GM23338 (cell line): ENCODE measurements at regions not wholly inside any gene's neighbourhood (a gene's known extent, or its start where the extent isn't known, plus 50 kb on each side); places are given as distances from the start of the nearest gene placed in this dataset.

ENCODE experiments used
- ATAC-seq: fragments of 200-7000 bp; cut with Tn5 transposase; 3 replicates; pipeline ENCODE4 v1.9.1; 2020
- DNase-seq: peaks from one replicate; pipeline ENCODE4 v3.0.0-alpha.2; 2015; ENCODE audit warnings: low spot score
- H2AFZ ChIP-seq: fragments of 200-600 bp; sonication (generic); 2 replicates; pipeline ENCODE4 v1.8.0; 2016; ENCODE audit warnings: antibody characterized with exemption, mild to moderate bottlenecking, moderate library complexity
- H3F3A ChIP-seq: fragments of 200-600 bp; sonication (generic); replicated peaks from 2 replicates; pipeline ENCODE4 v1.8.0; 2017; ENCODE audit warnings: antibody characterized with exemption, mixed run types, low read depth
- H3K27ac ChIP-seq: fragments of 200-600 bp; sonication (generic); 2 replicates; pipeline ENCODE4 v1.6.1; 2016; ENCODE audit warnings: low read depth
- H3K27me3 ChIP-seq: fragments of 200-600 bp; sonication (generic); 2 replicates; pipeline ENCODE4 v1.8.0; 2016; ENCODE audit warnings: mild to moderate bottlenecking, mixed run types, moderate library complexity; ENCODE audit not compliant: insufficient read depth
- H3K36me3 ChIP-seq: fragments of 200-600 bp; sonication (generic); 2 replicates; pipeline ENCODE4 v1.8.0; 2016; ENCODE audit warnings: mild to moderate bottlenecking; ENCODE audit not compliant: insufficient read depth
- H3K4me1 ChIP-seq: fragments of 200-600 bp; sonication (generic); 2 replicates; pipeline ENCODE4 v1.8.0; 2016; ENCODE audit warnings: mild to moderate bottlenecking, moderate library complexity; ENCODE audit not compliant: insufficient read depth
- H3K4me2 ChIP-seq: fragments of 200-600 bp; sonication (generic); 2 replicates; pipeline ENCODE4 v1.7.1; 2017; ENCODE audit warnings: mixed run types
- H3K4me3 ChIP-seq: fragments of 200-600 bp; sonication (generic); 2 replicates; pipeline ENCODE4 v1.6.1; 2016; ENCODE audit warnings: mixed run types
- H3K79me2 ChIP-seq: fragments of 200-600 bp; sonication (generic); replicated peaks from 2 replicates; pipeline ENCODE4 v1.8.0; 2017; ENCODE audit warnings: mild to moderate bottlenecking; ENCODE audit not compliant: insufficient read depth
- H3K9me2 ChIP-seq: fragments of 200-600 bp; sonication (generic); 2 replicates; pipeline ENCODE4 v1.8.0; 2017; ENCODE audit not compliant: insufficient read depth
- H4K20me1 ChIP-seq: fragments of 200-600 bp; sonication (generic); replicated peaks from 2 replicates; pipeline ENCODE4 v1.8.0; 2017; ENCODE audit warnings: mild to moderate bottlenecking; ENCODE audit not compliant: insufficient read depth
- H3K27ac Mint-ChIP-seq: 2 replicates; pipeline ENCODE4 v1.8.0; 2020; ENCODE audit warnings: inconsistent platforms, mild to moderate bottlenecking, moderate library complexity, mixed read lengths
- H3K27me3 Mint-ChIP-seq: 3 replicates; pipeline ENCODE4 v1.8.0; 2022; ENCODE audit warnings: low read depth, mild to moderate bottlenecking, moderate library complexity, mixed read lengths, inconsistent platforms; ENCODE audit not compliant: insufficient read depth, poor library complexity
- H3K36me3 Mint-ChIP-seq: 3 replicates; pipeline ENCODE4 v1.8.0; 2021; ENCODE audit warnings: low read depth, mild to moderate bottlenecking, inconsistent platforms, moderate library complexity, mixed read lengths
- H3K4me1 Mint-ChIP-seq: 3 replicates; pipeline ENCODE4 v1.8.0; 2020; ENCODE audit warnings: mild to moderate bottlenecking, inconsistent platforms, mixed read lengths
- H3K4me3 Mint-ChIP-seq: 3 replicates; pipeline ENCODE4 v1.8.0; 2021; ENCODE audit warnings: moderate library complexity, mild to moderate bottlenecking, inconsistent platforms, mixed read lengths
- H3K9me3 Mint-ChIP-seq: 3 replicates; pipeline ENCODE4 v1.8.0; 2020; ENCODE audit warnings: moderate library complexity, mild to moderate bottlenecking, inconsistent platforms, mixed read lengths
- CREB1 ChIP-seq: fragments of 250-450 bp; sonication (Bioruptor Pico); IDR thresholded peaks from 2 replicates; pipeline ENCODE4 v1.5.0; 2020; ENCODE audit warnings: low read depth, mild to moderate bottlenecking, moderate library complexity
- EZH2 ChIP-seq: fragments of 200-600 bp; sonication (generic); IDR thresholded peaks from one replicate; pipeline ENCODE4 v1.8.0; 2017; ENCODE audit warnings: antibody characterized with exemption, mild to moderate bottlenecking, low read depth; ENCODE audit not compliant: unreplicated experiment
- EZH2phosphoT487 ChIP-seq: fragments of 200-600 bp; sonication (generic); IDR thresholded peaks from one replicate; pipeline ENCODE4 v1.8.1; 2018; ENCODE audit warnings: antibody characterized with exemption; ENCODE audit not compliant: unreplicated experiment
- JUNB ChIP-seq: IDR thresholded peaks from one replicate; pipeline ENCODE4 v1.6.1; 2016; ENCODE audit warnings: antibody characterized with exemption; ENCODE audit not compliant: unreplicated experiment
- NANOG ChIP-seq: IDR thresholded peaks from 2 replicates; pipeline ENCODE4 v1.6.1; 2016; ENCODE audit warnings: antibody characterized with exemption, borderline replicate concordance
- POLR2AphosphoS5 ChIP-seq: IDR thresholded peaks from 2 replicates; pipeline ENCODE4 v1.6.1; 2016; ENCODE audit warnings: antibody characterized with exemption, low read depth
- STAT1 ChIP-seq: IDR thresholded peaks from one replicate; pipeline ENCODE4 v1.6.1; 2016; ENCODE audit warnings: antibody characterized with exemption; ENCODE audit not compliant: unreplicated experiment
- ZNF114 ChIP-seq: fragments of 250-450 bp; sonication (Bioruptor Pico); IDR thresholded peaks from 2 replicates; pipeline ENCODE4 v1.5.0; 2020; ENCODE audit warnings: mild to moderate bottlenecking, moderate library complexity
- ZNF331 ChIP-seq: fragments of 250-450 bp; sonication (Bioruptor Pico); IDR thresholded peaks from 2 replicates; pipeline ENCODE4 v1.5.0; 2020; ENCODE audit warnings: low read depth, mild to moderate bottlenecking, moderate library complexity
- TF ChIP-seq, protein P1 (sequence below): fragments of 250-450 bp; sonication (Bioruptor Pico); IDR thresholded peaks from 2 replicates; pipeline ENCODE4 v1.5.0; 2020; ENCODE audit warnings: mild to moderate bottlenecking, moderate library complexity
- TF ChIP-seq, protein P2 (sequence below): IDR thresholded peaks from one replicate; pipeline ENCODE4 v1.6.1; 2018; ENCODE audit warnings: antibody characterized with exemption; ENCODE audit not compliant: unreplicated experiment
- TF ChIP-seq, protein P3 (sequence below): IDR thresholded peaks from 2 replicates; pipeline ENCODE4 v1.6.1; 2016; ENCODE audit warnings: antibody characterized with exemption
- TF ChIP-seq, protein P4 (sequence below), 2 experiments: fragments of 200-600 bp in 1 of 2; sonication (generic) in 1 of 2; conservative IDR thresholded peaks; 2 replicates each; pipeline versions ENCODE4 v1.5.1 to v1.6.1; 2016 to 2017; ENCODE audit warnings: antibody characterized with exemption in 2 of 2, low read depth in 2 of 2, mild to moderate bottlenecking in 2 of 2, moderate library complexity in 1 of 2

DNA sequence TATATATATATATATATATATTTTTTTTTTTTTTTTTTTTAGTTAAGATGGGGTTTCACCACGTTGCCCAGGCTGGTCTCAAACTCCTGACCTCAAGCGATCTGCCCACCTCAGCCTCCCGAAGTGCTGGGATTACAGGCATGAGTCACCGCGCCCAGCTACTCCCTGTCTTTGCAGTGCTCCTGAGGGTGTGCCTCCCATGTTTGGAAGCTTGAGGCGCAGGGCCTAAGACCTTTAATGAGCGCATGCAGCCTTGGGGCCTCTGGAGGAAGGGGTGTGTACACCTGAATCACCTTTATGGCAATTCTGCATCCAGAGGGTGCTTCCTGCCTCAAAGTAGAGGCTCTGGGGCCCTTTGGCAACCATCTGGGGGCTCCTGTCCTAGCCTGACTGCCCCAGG is 219.4 kb upstream of the CIBAR2 start:
- Mint-ChIP-seq H3K36me3 (peaks cover 4% of the 10 kb centered on the region), H3K9me3 (peaks cover 2% of the 10 kb centered on the region; the same call in 1 of the 3 replicates), H3K4me3 (no peak overlapping the region), H3K27me3 (peaks cover 58% of the 10 kb centered on the region), H3K4me1 (peaks cover 67% of the 10 kb centered on the region), H3K27ac (no peak overlapping the region)
- Histone ChIP-seq H4K20me1 (no peaks in the 10 kb centered on the region; the same call in 1 of the 2 replicates), H2AFZ (no peak overlapping the region), H3K27ac (no peak overlapping the region), H3F3A (peaks cover 30% of the 10 kb centered on the region), H3K36me3 (no peaks in the 10 kb centered on the region), H3K4me3 (no peak overlapping the region), H3K4me2 (0 out of 2 replicates have a peak overlapping the region, but pooled peaks have one; percentile 19), H3K9me2 (no peaks in the 10 kb centered on the region), H3K27me3 (peaks cover 44% of the 10 kb centered on the region), H3K79me2 (peaks cover 3% of the 10 kb centered on the region; the same call in 1 of the 2 replicates), H3K4me1 (peaks cover 56% of the 10 kb centered on the region)
- ATAC-seq: no peak
- TF ChIP-seq, protein P1, sequence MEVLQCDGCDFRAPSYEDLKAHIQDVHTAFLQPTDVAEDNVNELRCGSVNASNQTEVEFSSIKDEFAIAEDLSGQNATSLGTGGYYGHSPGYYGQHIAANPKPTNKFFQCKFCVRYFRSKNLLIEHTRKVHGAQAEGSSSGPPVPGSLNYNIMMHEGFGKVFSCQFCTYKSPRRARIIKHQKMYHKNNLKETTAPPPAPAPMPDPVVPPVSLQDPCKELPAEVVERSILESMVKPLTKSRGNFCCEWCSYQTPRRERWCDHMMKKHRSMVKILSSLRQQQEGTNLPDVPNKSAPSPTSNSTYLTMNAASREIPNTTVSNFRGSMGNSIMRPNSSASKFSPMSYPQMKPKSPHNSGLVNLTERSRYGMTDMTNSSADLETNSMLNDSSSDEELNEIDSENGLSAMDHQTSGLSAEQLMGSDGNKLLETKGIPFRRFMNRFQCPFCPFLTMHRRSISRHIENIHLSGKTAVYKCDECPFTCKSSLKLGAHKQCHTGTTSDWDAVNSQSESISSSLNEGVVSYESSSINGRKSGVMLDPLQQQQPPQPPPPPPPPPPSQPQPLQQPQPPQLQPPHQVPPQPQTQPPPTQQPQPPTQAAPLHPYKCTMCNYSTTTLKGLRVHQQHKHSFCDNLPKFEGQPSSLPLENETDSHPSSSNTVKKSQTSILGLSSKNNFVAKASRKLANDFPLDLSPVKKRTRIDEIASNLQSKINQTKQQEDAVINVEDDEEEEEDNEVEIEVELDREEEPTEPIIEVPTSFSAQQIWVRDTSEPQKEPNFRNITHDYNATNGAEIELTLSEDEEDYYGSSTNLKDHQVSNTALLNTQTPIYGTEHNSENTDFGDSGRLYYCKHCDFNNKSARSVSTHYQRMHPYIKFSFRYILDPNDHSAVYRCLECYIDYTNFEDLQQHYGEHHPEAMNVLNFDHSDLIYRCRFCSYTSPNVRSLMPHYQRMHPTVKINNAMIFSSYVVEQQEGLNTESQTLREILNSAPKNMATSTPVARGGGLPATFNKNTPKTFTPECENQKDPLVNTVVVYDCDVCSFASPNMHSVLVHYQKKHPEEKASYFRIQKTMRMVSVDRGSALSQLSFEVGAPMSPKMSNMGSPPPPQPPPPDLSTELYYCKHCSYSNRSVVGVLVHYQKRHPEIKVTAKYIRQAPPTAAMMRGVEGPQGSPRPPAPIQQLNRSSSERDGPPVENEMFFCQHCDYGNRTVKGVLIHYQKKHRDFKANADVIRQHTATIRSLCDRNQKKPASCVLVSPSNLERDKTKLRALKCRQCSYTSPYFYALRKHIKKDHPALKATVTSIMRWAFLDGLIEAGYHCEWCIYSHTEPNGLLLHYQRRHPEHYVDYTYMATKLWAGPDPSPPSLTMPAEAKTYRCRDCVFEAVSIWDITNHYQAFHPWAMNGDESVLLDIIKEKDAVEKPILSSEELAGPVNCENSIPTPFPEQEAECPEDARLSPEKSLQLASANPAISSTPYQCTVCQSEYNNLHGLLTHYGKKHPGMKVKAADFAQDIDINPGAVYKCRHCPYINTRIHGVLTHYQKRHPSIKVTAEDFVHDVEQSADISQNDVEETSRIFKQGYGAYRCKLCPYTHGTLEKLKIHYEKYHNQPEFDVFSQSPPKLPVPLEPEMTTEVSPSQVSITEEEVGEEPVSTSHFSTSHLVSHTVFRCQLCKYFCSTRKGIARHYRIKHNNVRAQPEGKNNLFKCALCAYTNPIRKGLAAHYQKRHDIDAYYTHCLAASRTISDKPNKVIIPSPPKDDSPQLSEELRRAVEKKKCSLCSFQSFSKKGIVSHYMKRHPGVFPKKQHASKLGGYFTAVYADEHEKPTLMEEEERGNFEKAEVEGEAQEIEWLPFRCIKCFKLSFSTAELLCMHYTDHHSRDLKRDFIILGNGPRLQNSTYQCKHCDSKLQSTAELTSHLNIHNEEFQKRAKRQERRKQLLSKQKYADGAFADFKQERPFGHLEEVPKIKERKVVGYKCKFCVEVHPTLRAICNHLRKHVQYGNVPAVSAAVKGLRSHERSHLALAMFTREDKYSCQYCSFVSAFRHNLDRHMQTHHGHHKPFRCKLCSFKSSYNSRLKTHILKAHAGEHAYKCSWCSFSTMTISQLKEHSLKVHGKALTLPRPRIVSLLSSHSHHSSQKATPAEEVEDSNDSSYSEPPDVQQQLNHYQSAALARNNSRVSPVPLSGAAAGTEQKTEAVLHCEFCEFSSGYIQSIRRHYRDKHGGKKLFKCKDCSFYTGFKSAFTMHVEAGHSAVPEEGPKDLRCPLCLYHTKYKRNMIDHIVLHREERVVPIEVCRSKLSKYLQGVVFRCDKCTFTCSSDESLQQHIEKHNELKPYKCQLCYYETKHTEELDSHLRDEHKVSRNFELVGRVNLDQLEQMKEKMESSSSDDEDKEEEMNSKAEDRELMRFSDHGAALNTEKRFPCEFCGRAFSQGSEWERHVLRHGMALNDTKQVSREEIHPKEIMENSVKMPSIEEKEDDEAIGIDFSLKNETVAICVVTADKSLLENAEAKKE (CRISPR knock-in tag): no peak
- TF ChIP-seq NANOG (no peak), ZNF331 (CRISPR knock-in tag) (no peak), EZH2 (no peak), ZNF114 (CRISPR knock-in tag) (no peak), JUNB (no peak), EZH2phosphoT487 (no peak), CREB1 (CRISPR knock-in tag) (no peak), POLR2AphosphoS5 (no peak), STAT1 (no peak)
- TF ChIP-seq, protein P2, sequence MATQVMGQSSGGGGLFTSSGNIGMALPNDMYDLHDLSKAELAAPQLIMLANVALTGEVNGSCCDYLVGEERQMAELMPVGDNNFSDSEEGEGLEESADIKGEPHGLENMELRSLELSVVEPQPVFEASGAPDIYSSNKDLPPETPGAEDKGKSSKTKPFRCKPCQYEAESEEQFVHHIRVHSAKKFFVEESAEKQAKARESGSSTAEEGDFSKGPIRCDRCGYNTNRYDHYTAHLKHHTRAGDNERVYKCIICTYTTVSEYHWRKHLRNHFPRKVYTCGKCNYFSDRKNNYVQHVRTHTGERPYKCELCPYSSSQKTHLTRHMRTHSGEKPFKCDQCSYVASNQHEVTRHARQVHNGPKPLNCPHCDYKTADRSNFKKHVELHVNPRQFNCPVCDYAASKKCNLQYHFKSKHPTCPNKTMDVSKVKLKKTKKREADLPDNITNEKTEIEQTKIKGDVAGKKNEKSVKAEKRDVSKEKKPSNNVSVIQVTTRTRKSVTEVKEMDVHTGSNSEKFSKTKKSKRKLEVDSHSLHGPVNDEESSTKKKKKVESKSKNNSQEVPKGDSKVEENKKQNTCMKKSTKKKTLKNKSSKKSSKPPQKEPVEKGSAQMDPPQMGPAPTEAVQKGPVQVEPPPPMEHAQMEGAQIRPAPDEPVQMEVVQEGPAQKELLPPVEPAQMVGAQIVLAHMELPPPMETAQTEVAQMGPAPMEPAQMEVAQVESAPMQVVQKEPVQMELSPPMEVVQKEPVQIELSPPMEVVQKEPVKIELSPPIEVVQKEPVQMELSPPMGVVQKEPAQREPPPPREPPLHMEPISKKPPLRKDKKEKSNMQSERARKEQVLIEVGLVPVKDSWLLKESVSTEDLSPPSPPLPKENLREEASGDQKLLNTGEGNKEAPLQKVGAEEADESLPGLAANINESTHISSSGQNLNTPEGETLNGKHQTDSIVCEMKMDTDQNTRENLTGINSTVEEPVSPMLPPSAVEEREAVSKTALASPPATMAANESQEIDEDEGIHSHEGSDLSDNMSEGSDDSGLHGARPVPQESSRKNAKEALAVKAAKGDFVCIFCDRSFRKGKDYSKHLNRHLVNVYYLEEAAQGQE: no peak
- TF ChIP-seq, protein P3, sequence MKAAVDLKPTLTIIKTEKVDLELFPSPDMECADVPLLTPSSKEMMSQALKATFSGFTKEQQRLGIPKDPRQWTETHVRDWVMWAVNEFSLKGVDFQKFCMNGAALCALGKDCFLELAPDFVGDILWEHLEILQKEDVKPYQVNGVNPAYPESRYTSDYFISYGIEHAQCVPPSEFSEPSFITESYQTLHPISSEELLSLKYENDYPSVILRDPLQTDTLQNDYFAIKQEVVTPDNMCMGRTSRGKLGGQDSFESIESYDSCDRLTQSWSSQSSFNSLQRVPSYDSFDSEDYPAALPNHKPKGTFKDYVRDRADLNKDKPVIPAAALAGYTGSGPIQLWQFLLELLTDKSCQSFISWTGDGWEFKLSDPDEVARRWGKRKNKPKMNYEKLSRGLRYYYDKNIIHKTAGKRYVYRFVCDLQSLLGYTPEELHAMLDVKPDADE: no peak
- TF ChIP-seq, protein P4, sequence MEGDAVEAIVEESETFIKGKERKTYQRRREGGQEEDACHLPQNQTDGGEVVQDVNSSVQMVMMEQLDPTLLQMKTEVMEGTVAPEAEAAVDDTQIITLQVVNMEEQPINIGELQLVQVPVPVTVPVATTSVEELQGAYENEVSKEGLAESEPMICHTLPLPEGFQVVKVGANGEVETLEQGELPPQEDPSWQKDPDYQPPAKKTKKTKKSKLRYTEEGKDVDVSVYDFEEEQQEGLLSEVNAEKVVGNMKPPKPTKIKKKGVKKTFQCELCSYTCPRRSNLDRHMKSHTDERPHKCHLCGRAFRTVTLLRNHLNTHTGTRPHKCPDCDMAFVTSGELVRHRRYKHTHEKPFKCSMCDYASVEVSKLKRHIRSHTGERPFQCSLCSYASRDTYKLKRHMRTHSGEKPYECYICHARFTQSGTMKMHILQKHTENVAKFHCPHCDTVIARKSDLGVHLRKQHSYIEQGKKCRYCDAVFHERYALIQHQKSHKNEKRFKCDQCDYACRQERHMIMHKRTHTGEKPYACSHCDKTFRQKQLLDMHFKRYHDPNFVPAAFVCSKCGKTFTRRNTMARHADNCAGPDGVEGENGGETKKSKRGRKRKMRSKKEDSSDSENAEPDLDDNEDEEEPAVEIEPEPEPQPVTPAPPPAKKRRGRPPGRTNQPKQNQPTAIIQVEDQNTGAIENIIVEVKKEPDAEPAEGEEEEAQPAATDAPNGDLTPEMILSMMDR (conservative IDR thresholded peaks at IDR 0.05; ENCODE audit: low read depth in 2 of 2): no peak
- no peak for DNase-seq
